Chondrocyte (in vitro differentiated cells): ENCODE measurements at regions not wholly inside any gene's neighbourhood (a gene's known extent, or its start where the extent isn't known, plus 50 kb on each side); places are given as distances from the start of the nearest gene placed in this dataset.

Experiments used
- DNase-seq: peaks from one replicate; pipeline ENCODE4 v3.0.0; 2021; ENCODE audit warnings: mixed read lengths, low spot score
- H3K27ac Mint-ChIP-seq: one replicate; pipeline ENCODE4 v1.8.0; 2021; ENCODE audit warnings: mild to moderate bottlenecking, moderate library complexity, mixed read lengths; ENCODE audit not compliant: unreplicated experiment
- H3K27me3 Mint-ChIP-seq: 2 replicates; pipeline ENCODE4 v1.8.0; 2021; ENCODE audit warnings: low read depth, mixed read lengths
- H3K36me3 Mint-ChIP-seq: 2 replicates; pipeline ENCODE4 v1.8.0; 2021; ENCODE audit warnings: low read depth, mixed read lengths
- H3K4me1 Mint-ChIP-seq: 2 replicates; pipeline ENCODE4 v1.8.0; 2021; ENCODE audit warnings: low read depth, mild to moderate bottlenecking, mixed read lengths
- H3K4me3 Mint-ChIP-seq: one replicate; pipeline ENCODE4 v1.8.0; 2021; ENCODE audit warnings: mild to moderate bottlenecking, moderate library complexity, mixed read lengths; ENCODE audit not compliant: unreplicated experiment
- H3K9me3 Mint-ChIP-seq: 2 replicates; pipeline ENCODE4 v1.8.0; 2021; ENCODE audit warnings: low read depth, mixed read lengths
- CTCF ChIP-seq: fragments of 200-600 bp; sonication (generic); IDR thresholded peaks from 2 replicates; pipeline ENCODE4 v1.5.0; 2021; ENCODE audit warnings: antibody characterized with exemption, mild to moderate bottlenecking, moderate library complexity

GRCh38 chr10:56085406-56086122, 275.5 kb downstream of the ZWINT start:
- no peaks in the 10 kb centered on the region for H3K36me3 Mint-ChIP-seq
- H3K27ac Mint-ChIP-seq, result no peak overlapping the region
- H3K4me1 Mint-ChIP-seq, result no peaks in the 10 kb centered on the region
- H3K9me3 Mint-ChIP-seq, result peaks cover 21% of the 10 kb centered on the region
- no peak for DNase-seq
- no peak overlapping the region for H3K4me3 Mint-ChIP-seq
- H3K27me3 Mint-ChIP-seq, result no peaks in the 10 kb centered on the region
- TF ChIP-seq CTCF, result no peak

- DNase-seq, result no peak
- Mint-ChIP-seq H3K9me3 (peaks cover 14% of the 10 kb centered on the region), H3K4me1 (no peaks in the 10 kb centered on the region), H3K27ac (no peak overlapping the region), H3K4me3 (no peak overlapping the region), H3K36me3 (no peaks in the 10 kb centered on the region), H3K27me3 (no peaks in the 10 kb centered on the region)
- no peak for TF ChIP-seq CTCF
Measured at GRCh38 chr10:56082169-56082568, 278.9 kb downstream of the ZWINT start.

- Mint-ChIP-seq H3K27me3 (peaks cover 2% of the 10 kb centered on the region), H3K36me3 (no peaks in the 10 kb centered on the region), H3K4me3 (no peak overlapping the region), H3K27ac (no peak overlapping the region), H3K9me3 (peaks cover 3% of the 10 kb centered on the region), H3K4me1 (no peaks in the 10 kb centered on the region)
- TF ChIP-seq CTCF, result no peak
- DNase-seq, result peak; percentile 49
Measured at GRCh38 chr10:56068473-56069263, 292.4 kb downstream of the ZWINT start.

GRCh38 chr10:56068040-56068439, 293.0 kb downstream of the ZWINT start:
- no peak for TF ChIP-seq CTCF
- H3K9me3 Mint-ChIP-seq, result peaks cover 3% of the 10 kb centered on the region

GRCh38 chr10:56063642-56064041, 297.4 kb downstream of the ZWINT start:
- no peak for DNase-seq
- peaks cover 3% of the 10 kb centered on the region for H3K9me3 Mint-ChIP-seq
- H3K4me3 Mint-ChIP-seq, result no peak overlapping the region
- H3K36me3 Mint-ChIP-seq, result no peaks in the 10 kb centered on the region
- H3K4me1 Mint-ChIP-seq, result no peaks in the 10 kb centered on the region
- no peaks in the 10 kb centered on the region for H3K27me3 Mint-ChIP-seq
- no peak for TF ChIP-seq CTCF
- H3K27ac Mint-ChIP-seq, result no peak overlapping the region

More at GRCh38 chr10:56068040-56068439, 293.0 kb downstream of the ZWINT start:
- H3K4me3 Mint-ChIP-seq, result no peak overlapping the region
- peaks cover 2% of the 10 kb centered on the region for H3K27me3 Mint-ChIP-seq
- no peaks in the 10 kb centered on the region for H3K36me3 Mint-ChIP-seq
- H3K27ac Mint-ChIP-seq, result no peak overlapping the region
- H3K4me1 Mint-ChIP-seq, result no peaks in the 10 kb centered on the region
- no peak for DNase-seq
